Left ventricle myocardium inferior (tissue), 1 donor: ENCODE measurements at regions not wholly inside any gene's neighbourhood (a gene's known extent, or its start where the extent isn't known, plus 50 kb on each side); places are given as distances from the start of the nearest gene placed in this dataset.

Source experiments
- DNase-seq: peaks from one replicate; pipeline ENCODE4 v3.0.0-alpha.2; 2020
- H3K27ac ChIP-seq: fragments of 200-600 bp; replicated peaks from 2 replicates; pipeline ENCODE4 v1.8.0; 2021
- H3K27me3 ChIP-seq: fragments of 200-600 bp; 2 replicates; pipeline ENCODE4 v1.8.0; 2021; ENCODE audit warnings: low read depth
- H3K36me3 ChIP-seq: fragments of 200-600 bp; 2 replicates; pipeline ENCODE4 v1.8.0; 2021
- H3K4me1 ChIP-seq: fragments of 200-600 bp; 2 replicates; pipeline ENCODE4 v1.8.0; 2021
- H3K4me3 ChIP-seq: fragments of 200-600 bp; 2 replicates; pipeline ENCODE4 v1.8.0; 2021; ENCODE audit warnings: mild to moderate bottlenecking, moderate library complexity
- H3K9me3 ChIP-seq: fragments of 200-600 bp; replicated peaks from 2 replicates; pipeline ENCODE4 v1.8.0; 2021
- intact Hi-C: fragments of 100-400 bp; cut with micrococcal nuclease; formaldehyde crosslinking; loops from one replicate; pipeline ENCODE4 v1.11.0; 2022
- TF ChIP-seq, protein P1 (sequence below): fragments of 200-600 bp; IDR thresholded peaks from 2 replicates; pipeline ENCODE4 v1.8.0; 2021; ENCODE audit warnings: antibody characterized with exemption, mild to moderate bottlenecking, borderline replicate concordance
- donor health status: DM: no; HTN: yes; CAD: no; lungs with severe emphysema.

DNA sequence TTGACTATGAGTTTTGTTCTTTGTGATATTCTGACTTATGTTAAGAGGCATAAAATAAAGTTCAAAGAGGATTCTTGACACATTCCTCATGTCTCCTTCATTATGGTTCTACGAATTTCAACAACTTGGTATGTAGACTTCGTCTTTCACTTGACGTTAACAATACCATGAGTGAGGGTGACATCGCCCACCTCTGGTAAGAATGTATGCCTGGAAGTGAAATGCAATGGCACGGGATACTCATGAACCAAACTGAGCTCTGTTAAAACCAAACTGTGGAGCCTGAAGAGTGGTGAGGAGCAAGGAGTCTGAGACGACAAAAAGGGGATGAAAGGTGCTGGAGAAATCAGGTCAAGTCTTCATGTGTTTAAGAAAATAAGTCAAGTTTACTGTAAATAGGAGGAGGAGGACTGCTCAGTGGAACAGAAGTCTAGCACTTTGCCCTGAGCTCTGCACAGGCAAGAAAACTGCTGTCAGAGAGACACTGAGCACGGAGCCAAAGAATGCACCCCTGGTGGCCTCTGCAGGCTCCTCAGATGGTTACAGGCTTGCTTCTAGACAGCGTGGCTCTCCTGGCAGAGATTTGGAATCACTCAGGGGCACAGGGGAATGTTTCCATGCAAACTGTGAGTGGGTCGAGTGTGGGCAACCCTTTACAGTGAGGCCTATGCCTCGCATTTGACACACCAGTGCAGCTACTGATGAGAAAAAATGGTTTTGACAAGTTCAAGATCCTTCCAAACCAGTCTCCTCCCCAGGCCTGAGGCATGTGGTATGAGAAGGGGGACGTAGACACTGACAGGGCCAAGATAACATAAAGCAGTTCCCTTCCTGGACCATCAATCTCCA, 470.1 kb downstream of the IRX1 start:
- Histone ChIP-seq H3K36me3 (no peaks in the 10 kb centered on the region), H3K9me3 (no peaks in the 10 kb centered on the region), H3K27me3 (peaks cover 3% of the 10 kb centered on the region), H3K4me1 (no peaks in the 10 kb centered on the region), H3K27ac (no peak overlapping the region), H3K4me3 (no peak overlapping the region)
- intact Hi-C loops: no loop called here
- DNase-seq: no peak
- TF ChIP-seq, protein P1, sequence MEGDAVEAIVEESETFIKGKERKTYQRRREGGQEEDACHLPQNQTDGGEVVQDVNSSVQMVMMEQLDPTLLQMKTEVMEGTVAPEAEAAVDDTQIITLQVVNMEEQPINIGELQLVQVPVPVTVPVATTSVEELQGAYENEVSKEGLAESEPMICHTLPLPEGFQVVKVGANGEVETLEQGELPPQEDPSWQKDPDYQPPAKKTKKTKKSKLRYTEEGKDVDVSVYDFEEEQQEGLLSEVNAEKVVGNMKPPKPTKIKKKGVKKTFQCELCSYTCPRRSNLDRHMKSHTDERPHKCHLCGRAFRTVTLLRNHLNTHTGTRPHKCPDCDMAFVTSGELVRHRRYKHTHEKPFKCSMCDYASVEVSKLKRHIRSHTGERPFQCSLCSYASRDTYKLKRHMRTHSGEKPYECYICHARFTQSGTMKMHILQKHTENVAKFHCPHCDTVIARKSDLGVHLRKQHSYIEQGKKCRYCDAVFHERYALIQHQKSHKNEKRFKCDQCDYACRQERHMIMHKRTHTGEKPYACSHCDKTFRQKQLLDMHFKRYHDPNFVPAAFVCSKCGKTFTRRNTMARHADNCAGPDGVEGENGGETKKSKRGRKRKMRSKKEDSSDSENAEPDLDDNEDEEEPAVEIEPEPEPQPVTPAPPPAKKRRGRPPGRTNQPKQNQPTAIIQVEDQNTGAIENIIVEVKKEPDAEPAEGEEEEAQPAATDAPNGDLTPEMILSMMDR: peak; percentile 47

- H3K4me3 ChIP-seq: no peak overlapping the region
- no peaks in the 10 kb centered on the region for H3K4me1 ChIP-seq
- TF ChIP-seq, protein P1: no peak
- intact Hi-C loops: no loop called here
- peaks cover 3% of the 10 kb centered on the region for H3K27me3 ChIP-seq
- no peak for DNase-seq
- no peaks in the 10 kb centered on the region for H3K9me3 ChIP-seq
- H3K36me3 ChIP-seq: no peaks in the 10 kb centered on the region
- H3K27ac ChIP-seq: no peak overlapping the region
Measured at GRCh38 chr5:4068171-4068570, 472.5 kb downstream of the IRX1 start.

DNA sequence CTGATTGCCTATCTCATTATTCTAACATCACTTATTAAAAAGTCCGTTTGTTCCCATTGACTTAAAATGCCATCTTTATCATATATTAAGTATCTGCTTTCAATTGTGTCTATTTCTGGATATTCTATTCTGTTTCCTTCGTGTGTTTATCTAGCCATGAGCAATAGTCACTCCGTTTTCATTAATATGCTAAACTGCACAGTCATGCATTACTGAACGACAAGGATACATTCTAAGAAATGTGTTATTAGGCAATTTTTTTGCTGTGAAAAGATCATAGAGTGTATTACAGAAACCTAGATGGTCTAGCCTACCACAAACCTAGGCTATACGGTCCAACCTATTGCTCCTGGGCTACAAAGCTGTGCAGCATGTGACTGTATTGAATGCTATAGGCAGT, 482.9 kb downstream of the IRX1 start:
- no peak overlapping the region for H3K27ac ChIP-seq
- H3K4me1 ChIP-seq: no peaks in the 10 kb centered on the region
- H3K4me3 ChIP-seq: no peak overlapping the region
- intact Hi-C loops: no loop called here
- peaks cover 8% of the 10 kb centered on the region for H3K9me3 ChIP-seq
- H3K27me3 ChIP-seq: peaks cover 5% of the 10 kb centered on the region
- no peaks in the 10 kb centered on the region for H3K36me3 ChIP-seq
- no peak for DNase-seq
- TF ChIP-seq, protein P1: no peak

DNA sequence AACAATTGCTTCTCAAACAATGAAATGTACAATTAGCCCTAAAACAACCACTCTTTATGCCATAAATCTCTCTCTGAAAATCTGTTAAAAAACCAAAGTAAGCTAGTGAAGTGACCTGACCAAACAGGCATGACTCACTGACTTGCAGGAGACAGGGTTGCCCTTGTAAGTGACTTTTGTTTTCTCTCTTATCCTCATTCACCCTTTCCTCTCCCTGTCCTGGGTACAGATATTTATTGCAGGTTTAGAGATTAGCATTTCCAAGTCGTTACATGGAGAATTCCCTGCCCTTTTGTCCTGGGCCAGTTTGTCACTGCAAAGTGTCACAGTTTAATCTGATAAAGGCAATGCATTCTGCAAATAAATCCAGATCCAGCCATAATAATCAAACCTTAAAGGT, 484.2 kb downstream of the IRX1 start:
- DNase-seq: no peak
- Histone ChIP-seq H3K4me3 (no peak overlapping the region), H3K9me3 (peaks cover 7% of the 10 kb centered on the region), H3K27ac (no peak overlapping the region), H3K4me1 (no peaks in the 10 kb centered on the region), H3K27me3 (peaks cover 5% of the 10 kb centered on the region), H3K36me3 (no peaks in the 10 kb centered on the region)
- TF ChIP-seq, protein P1: no peak
- intact Hi-C loops: no loop called here

GRCh38 chr5:4080370-4080769, 484.7 kb downstream of the IRX1 start:
- intact Hi-C loops: no loop called here
- DNase-seq: no peak
- Histone ChIP-seq H3K27me3 (peaks cover 5% of the 10 kb centered on the region), H3K4me1 (no peaks in the 10 kb centered on the region), H3K27ac (no peak overlapping the region), H3K4me3 (no peak overlapping the region), H3K9me3 (peaks cover 2% of the 10 kb centered on the region), H3K36me3 (no peaks in the 10 kb centered on the region)
- TF ChIP-seq, protein P1: no peak
